HCT116 (cell line): ENCODE measurements at regions not wholly inside any gene's neighbourhood (a gene's known extent, or its start where the extent isn't known, plus 50 kb on each side); places are given as distances from the start of the nearest gene placed in this dataset.

Experiments
- ATAC-seq: fragments of 200-7000 bp; cut with Tn5 transposase; 2 replicates; pipeline ENCODE4 v1.9.1; 2020; ENCODE audit warnings: mild to moderate bottlenecking, moderate library complexity
- BruUV-seq: library from RNA; stranded (reverse); fragments of 400-500 nt; replicated peaks from 2 replicates; lab custom pipeline; 2021; lab: Mats Ljungman, UMichigan
- CTCF ChIA-PET: fragments of 300-600 bp; sonication (Branson Sonifier 250); formaldehyde crosslinking; loops from one replicate; lab custom pipeline; 2021; ENCODE audit warnings: antibody characterized with exemption; lab: Charles Lee
- POLR2A ChIA-PET: fragments of 300-600, 350-600 bp; sonication (Branson Sonifier 250); formaldehyde crosslinking; loops from one replicate; lab custom pipeline; 2021; ENCODE audit warnings: antibody characterized with exemption; lab: Charles Lee
- RAD21 ChIA-PET, 2 experiments: fragments of 300-600 bp; sonication (Branson Sonifier 250); formaldehyde crosslinking; loops; one replicate each; lab custom pipeline; 2023; ENCODE audit warnings: low total read pairs in 2 of 2; ENCODE audit not compliant: uncharacterized antibody in 2 of 2, unreplicated experiment in 2 of 2, low non-redundant PET in 1 of 2; lab: Charles Lee
- DNase-seq: peaks from one replicate; pipeline ENCODE4 v3.0.0-alpha.2; 2010; ENCODE audit warnings: low read depth, low spot score
- H2AFZ ChIP-seq: fragments of 200-600 bp; shearing (Covaris generic), sonication (generic); 2 replicates; pipeline ENCODE4 v1.6.1; 2017; ENCODE audit warnings: low read depth, mixed run types, mixed read lengths, antibody characterized with exemption, low read length; ENCODE audit not compliant: poor library complexity, severe bottlenecking
- H3K27ac ChIP-seq: 2 replicates; pipeline ENCODE4 v1.5.1; 2012; ENCODE audit warnings: low read depth, low read length
- H3K27me3 ChIP-seq: fragments of 200-600 bp; sonication (generic); 2 replicates; pipeline ENCODE4 v1.6.1; 2016; ENCODE audit warnings: mixed run types, low read length, mixed read lengths; ENCODE audit not compliant: insufficient read depth
- H3K36me3 ChIP-seq, 2 experiments: fragments of 200-500 bp in 1 of 2; fragments of 200-600 bp in 1 of 2; sonication (Bioruptor generic) in 1 of 2; sonication (generic) in 1 of 2; 2 replicates each; pipeline versions ENCODE4 v1.5.1 to v1.6.1; 2014 to 2016; ENCODE audit warnings: low read length in 2 of 2, inconsistent platforms in 1 of 2, mixed read lengths in 1 of 2, mixed run types in 1 of 2; ENCODE audit not compliant: insufficient read depth in 2 of 2, control insufficient read depth in 1 of 2
- H3K4me1 ChIP-seq, 2 experiments: fragments of 200-600 bp in 1 of 2; sonication (generic) in 1 of 2; 2 replicates each; pipeline versions ENCODE4 v1.5.1 to v1.6.1; 2012 to 2017; ENCODE audit warnings: low read length in 2 of 2, inconsistent platforms in 1 of 2, mild to moderate bottlenecking in 1 of 2, mixed read lengths in 1 of 2, mixed run types in 1 of 2, moderate library complexity in 1 of 2; ENCODE audit not compliant: insufficient read depth in 2 of 2, control insufficient read depth in 1 of 2
- H3K4me2 ChIP-seq: fragments of 200-600 bp; sonication (generic); 2 replicates; pipeline ENCODE4 v1.6.1; 2017; ENCODE audit warnings: mixed run types, low read length, mixed read lengths
- H3K4me3 ChIP-seq, 2 experiments: fragments of 200-600 bp in 1 of 2; sonication (generic) in 1 of 2; replicated peaks in 1 of 2; 2 replicates each; pipeline ENCODE4 v1.5.1; 2011 to 2016; ENCODE audit warnings: low read length in 2 of 2, control low read depth in 1 of 2, low read depth in 1 of 2, mild to moderate bottlenecking in 1 of 2, mixed read lengths in 1 of 2, mixed run types in 1 of 2
- H3K79me2 ChIP-seq: fragments of 200-600 bp; sonication (generic); 2 replicates; pipeline ENCODE4 v1.6.1; 2017; ENCODE audit warnings: mild to moderate bottlenecking, mixed run types, low read length, moderate library complexity, mixed read lengths; ENCODE audit not compliant: insufficient read depth
- H3K9ac ChIP-seq: fragments of 200-600 bp; sonication (generic); 2 replicates; pipeline ENCODE4 v1.6.1; 2016; ENCODE audit warnings: low read length, mixed read lengths
- H3K9me2 ChIP-seq: fragments of 200-600 bp; sonication (generic), shearing (Covaris generic); 2 replicates; pipeline ENCODE4 v1.6.1; 2017; ENCODE audit warnings: mixed run types, mild to moderate bottlenecking, moderate library complexity; ENCODE audit not compliant: insufficient read depth
- H3K9me3 ChIP-seq, 2 experiments: fragments of 200-500 bp in 1 of 2; fragments of 200-600 bp in 1 of 2; sonication (Bioruptor generic) in 1 of 2; sonication (generic) in 1 of 2; 2 replicates each; pipeline ENCODE4 v1.6.1; 2014 to 2017; ENCODE audit warnings: low read length in 2 of 2, mixed read lengths in 2 of 2, inconsistent platforms in 1 of 2, low read depth in 1 of 2, mild to moderate bottlenecking in 1 of 2, mixed run types in 1 of 2, moderate library complexity in 1 of 2; ENCODE audit not compliant: control insufficient read depth in 1 of 2, insufficient read depth in 1 of 2
- H4K20me1 ChIP-seq: fragments of 200-600 bp; sonication (generic), shearing (Covaris generic); 2 replicates; pipeline ENCODE4 v1.6.1; 2017; ENCODE audit warnings: mixed run types, mild to moderate bottlenecking, moderate library complexity; ENCODE audit not compliant: insufficient read depth
- ATF3 ChIP-seq: IDR thresholded peaks from 2 replicates; pipeline ENCODE4 v1.6.1; 2012
- CBX3 ChIP-seq: IDR thresholded peaks from 2 replicates; pipeline ENCODE4 v1.6.1; 2012; ENCODE audit warnings: low read depth
- CEBPB ChIP-seq: IDR thresholded peaks from 2 replicates; pipeline ENCODE4 v1.6.1; 2012; ENCODE audit warnings: low read depth
- EGR1 ChIP-seq: IDR thresholded peaks from 2 replicates; pipeline ENCODE4 v1.6.1; 2012; ENCODE audit warnings: low read depth
- ELF1 ChIP-seq: IDR thresholded peaks from 2 replicates; pipeline ENCODE4 v1.6.1; 2012; ENCODE audit warnings: low read depth, borderline replicate concordance
- EZH2 ChIP-seq: fragments of 200-600 bp; sonication (generic); IDR thresholded peaks from 2 replicates; pipeline ENCODE4 v1.6.1; 2017; ENCODE audit warnings: antibody characterized with exemption, mixed run types
- EZH2phosphoT487 ChIP-seq: fragments of 200-600 bp; IDR thresholded peaks from 2 replicates; pipeline ENCODE4 v1.6.1; 2018; ENCODE audit warnings: antibody characterized with exemption, borderline replicate concordance
- FOSL1 ChIP-seq: IDR thresholded peaks from 2 replicates; pipeline ENCODE4 v1.6.1; 2012; ENCODE audit warnings: low read depth
- POLR2A ChIP-seq: IDR thresholded peaks from 2 replicates; pipeline ENCODE4 v1.7.0; 2011; ENCODE audit warnings: borderline replicate concordance; ENCODE audit not compliant: insufficient read depth, insufficient read length; ENCODE audit errors: extremely low read depth
- POLR2AphosphoS5 ChIP-seq: IDR thresholded peaks from 2 replicates; pipeline ENCODE4 v1.6.1; 2011; ENCODE audit warnings: mild to moderate bottlenecking, low read depth, low read length, moderate library complexity
- REST ChIP-seq: IDR thresholded peaks from 2 replicates; pipeline ENCODE4 v1.6.1; 2012; ENCODE audit warnings: low read depth
- SIN3A ChIP-seq: IDR thresholded peaks from 2 replicates; pipeline ENCODE4 v1.6.1; 2012; ENCODE audit warnings: low read depth
- SP1 ChIP-seq: IDR thresholded peaks from 2 replicates; pipeline ENCODE4 v1.6.1; 2012; ENCODE audit warnings: low read depth
- SRF ChIP-seq: IDR thresholded peaks from 2 replicates; pipeline ENCODE4 v1.6.1; 2012; ENCODE audit warnings: low read depth
- TCF7L2 ChIP-seq: IDR thresholded peaks from 2 replicates; pipeline ENCODE4 v1.7.0; 2011; ENCODE audit warnings: borderline replicate concordance, inconsistent platforms; ENCODE audit not compliant: insufficient read depth, insufficient read length; ENCODE audit errors: extremely low read depth
- YY1 ChIP-seq: IDR thresholded peaks from 2 replicates; pipeline ENCODE4 v1.6.1; 2011; ENCODE audit warnings: low read length, low read depth, moderate library complexity, mild to moderate bottlenecking; ENCODE audit not compliant: insufficient replicate concordance; ENCODE audit errors: extremely low read depth
- ZBTB33 ChIP-seq: IDR thresholded peaks from 2 replicates; pipeline ENCODE4 v1.6.1; 2011; ENCODE audit warnings: mild to moderate bottlenecking, low read length, moderate library complexity; ENCODE audit not compliant: insufficient replicate concordance; ENCODE audit errors: extremely low read depth
- ZNF274 ChIP-seq: fragments of 200-500 bp; sonication (Bioruptor generic); IDR thresholded peaks from 2 replicates; pipeline ENCODE4 v1.6.1; 2014; ENCODE audit warnings: mild to moderate bottlenecking, low read depth, low read length, inconsistent platforms
- intact Hi-C: fragments of 100-400 bp; cut with micrococcal nuclease; formaldehyde crosslinking; loops from 2 replicates; pipeline ENCODE4 v1.10.0; 2022

GRCh38 chr17:13770702-13771101 is 169.0 kb upstream of the HS3ST3A1 start:
- Histone ChIP-seq H3K36me3 (no peaks in the 10 kb centered on the region), H4K20me1 (no peaks in the 10 kb centered on the region), H3K27me3 (no peaks in the 10 kb centered on the region), H3K9ac (no peak overlapping the region), H3K9me3 (no peaks in the 10 kb centered on the region), H2AFZ (no peak overlapping the region), H3K4me2 (no peak overlapping the region), H3K4me3 (no peak overlapping the region), H3K27ac (no peak overlapping the region), H3K9me2 (no peaks in the 10 kb centered on the region), H3K79me2 (no peaks in the 10 kb centered on the region), H3K4me1 (no peaks in the 10 kb centered on the region)
- ChIA-PET RAD21 (no interaction called here), CTCF (no interaction called here), POLR2A (no interaction called here)
- no TSS peak for BruUV-seq
- no peak for ATAC-seq
- no peak for DNase-seq
- intact Hi-C loops, result no loop called here
- TF ChIP-seq SIN3A (no peak), CBX3 (no peak), EZH2phosphoT487 (no peak), REST (no peak), ATF3 (no peak), SP1 (no peak), CEBPB (no peak), FOSL1 (no peak), POLR2AphosphoS5 (no peak), ZNF274 (no peak), POLR2A (no peak), EZH2 (no peak), ZBTB33 (no peak), EGR1 (no peak), YY1 (no peak), SRF (no peak), ELF1 (no peak), TCF7L2 (no peak)
